ENCODE measurements at regions not wholly inside any gene's neighbourhood (a gene's known extent, or its start where the extent isn't known, plus 50 kb on each side); places are given as distances from the start of the nearest gene placed in this dataset.
A peak's percentile ranks its signal among the peaks of the same experiment; 100 is the strongest.

DNA sequence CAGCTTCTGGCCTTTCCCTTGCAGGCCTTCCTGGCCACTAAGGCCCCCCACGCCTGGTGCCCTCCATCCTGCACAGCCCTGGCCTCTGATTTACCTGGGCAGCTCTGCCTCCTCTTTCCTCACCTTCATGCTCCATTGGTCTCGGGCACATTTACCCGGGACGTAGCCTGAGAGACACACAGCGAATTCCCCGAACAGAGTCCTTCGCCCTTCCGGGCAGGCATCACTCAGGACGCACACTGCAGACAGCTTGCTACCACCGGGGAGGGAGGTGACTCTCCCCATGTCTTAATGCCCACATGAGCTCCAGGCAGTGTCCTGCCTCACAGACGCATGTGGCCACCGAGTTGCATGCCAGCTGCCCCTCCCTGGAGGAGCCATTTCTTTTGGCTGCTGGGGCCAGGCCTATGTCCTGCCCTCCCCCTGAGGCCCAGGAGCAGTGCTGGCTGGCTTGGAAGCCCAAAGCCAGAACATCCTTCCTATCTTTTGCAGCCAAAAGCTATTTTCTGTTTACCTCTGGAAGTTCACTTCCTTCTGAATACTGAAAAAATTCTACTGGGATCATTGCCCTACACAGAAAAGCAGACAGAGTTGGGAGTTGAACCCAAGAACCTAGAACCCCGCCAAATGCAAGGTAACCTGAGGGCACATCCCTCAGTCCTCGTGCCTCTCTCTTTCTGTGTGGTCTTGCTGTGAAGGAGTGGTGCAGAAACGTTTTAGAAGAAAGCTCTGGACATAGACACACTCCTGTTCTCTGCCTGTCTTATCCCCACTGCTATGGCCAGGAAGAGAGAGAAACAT lies 209.5 kb downstream of the TOMM20 start:
- CTCF ChIA-PET (ENCODE audit: low intra/inter-chr PET ratio): no interaction called here
- Histone ChIP-seq H3K36me3 (ENCODE audit: control insufficient read depth, insufficient read depth, low read length) (no peaks in the 10 kb centered on the region), H3K9me3 (replicated peaks; ENCODE audit: control insufficient read depth, insufficient read depth, low read depth, low read length) (no peaks in the 10 kb centered on the region; the same call in 1 of the 2 replicates), H3K9ac (ENCODE audit: insufficient read depth in 1 of 2, low read depth in 2 of 2, low read length in 2 of 2) (peak overlapping the region in 1 of 2 experiments; percentile 23; a peak in 2 of 4 replicates), H3K27me3 (ENCODE audit: control insufficient read depth in 2 of 2, insufficient read depth in 2 of 2, low read length in 2 of 2) (no peaks in the 10 kb centered on the region), H4K20me1 (replicated peaks; ENCODE audit: control insufficient read depth, insufficient read depth, low read length) (no peaks in the 10 kb centered on the region), H3K27ac (ENCODE audit: extremely low read depth, low read depth, low read length) (no peak overlapping the region), H2AFZ (ENCODE audit: low read depth, low read length) (no peak overlapping the region), H3K4me1 (replicated peaks in 1 of 2; ENCODE audit: control insufficient read depth in 2 of 2, insufficient read depth in 2 of 2, low read length in 2 of 2) (peaks cover 17 to 19% of the 10 kb centered on the region in 2 experiments; a peak in 4 of 5 replicates), H3K79me2 (ENCODE audit: control insufficient read depth, insufficient read depth, low read length) (no peaks in the 10 kb centered on the region), H3K9me1 (ENCODE audit: control insufficient read depth, insufficient read depth, low read length) (no peaks in the 10 kb centered on the region), H3K4me3 (no peak overlapping the region), H3K4me2 (ENCODE audit: insufficient read depth, low read length) (no peak overlapping the region)
- TF ChIP-seq ESRRB (CRISPR knock-in tag; IDR thresholded peaks at IDR 0.05; ENCODE audit: borderline replicate concordance): no peak
- TF ChIP-seq MEF2D (tag; conservative IDR thresholded peaks at IDR 0.05; ENCODE audit: low read depth): no peak
- no peak for TF ChIP-seq E2F1 (CRISPR knock-in tag; IDR thresholded peaks at IDR 0.05)
- no peak for TF ChIP-seq ZNF436 (CRISPR knock-in tag; IDR thresholded peaks at IDR 0.05)
- no peak for TF ChIP-seq SAFB (IDR thresholded peaks at IDR 0.05; ENCODE audit: borderline replicate concordance, low read depth, low read length)
- TF ChIP-seq ZBTB34 (CRISPR knock-in tag; IDR thresholded peaks at IDR 0.05): no peak
- no peak for TF ChIP-seq HMG20B (CRISPR knock-in tag; IDR thresholded peaks at IDR 0.05)
- TF ChIP-seq ZNF551 (CRISPR knock-in tag; IDR thresholded peaks at IDR 0.05): no peak
- no peak for TF ChIP-seq ZNF561 (CRISPR knock-in tag; conservative IDR thresholded peaks at IDR 0.05)
- no peak for TF ChIP-seq ARID3A (IDR thresholded peaks at IDR 0.05; ENCODE audit: borderline replicate concordance, low read depth, low read length)
- no peak for TF ChIP-seq POLR2AphosphoS2 (IDR thresholded peaks at IDR 0.05; ENCODE audit: low read length)
- no TSS peak for BruUV-seq (replicated peaks)
- FAIRE-seq: no peak
- POLR2A ChIA-PET: interaction anchor here (0.5 to 1.1 kb wide), 3 partner anchors 13 to 195 kb away, joined by 3 read pairs; no protein-coding TSS in a partner anchor
- intact Hi-C loops (cut with micrococcal nuclease) (loop anchor here (5.0 kb wide), 1 partner anchor 163 kb away; no protein-coding TSS in a partner anchor), in situ Hi-C loops (cut with MboI) (no loop called here)
- no peak for ATAC-seq
- DNase-seq (ENCODE audit: extremely low read depth in 1 of 4, low spot score in 3 of 4): no peak
- 73% methylated on average over 15 of the region's 15 CpGs for WGBS (ENCODE audit: insufficient coverage, low coverage, missing lambda C conversion rate)

Data from K562 (cell line).